ENCODE measurements at regions not wholly inside any gene's neighbourhood (a gene's known extent, or its start where the extent isn't known, plus 50 kb on each side); places are given as distances from the start of the nearest gene placed in this dataset.

DNA sequence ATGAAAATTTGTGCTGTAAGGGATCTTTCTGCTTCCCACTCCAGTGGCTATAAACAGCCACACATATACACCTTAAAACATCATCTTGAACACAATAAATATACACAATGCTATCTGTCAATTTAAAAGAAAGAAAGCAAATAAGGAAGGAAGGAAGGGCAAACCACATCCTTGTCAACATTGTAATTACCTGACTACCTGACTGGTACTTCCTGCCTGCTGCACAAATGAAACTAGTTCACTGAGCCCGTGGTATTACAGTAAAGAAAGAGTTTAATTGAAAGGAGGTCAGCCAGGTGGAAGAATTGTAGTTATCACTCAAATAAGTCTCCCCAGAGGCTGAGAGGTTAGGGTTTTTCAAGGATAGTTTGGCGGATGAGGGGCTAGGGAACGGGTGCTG lies 344.4 kb upstream of the ASIC2 start:
- no peaks in the 10 kb centered on the region for H4K20me1 ChIP-seq (ENCODE audit: insufficient read depth, low read length)
- H3K79me2 ChIP-seq (ENCODE audit: insufficient read depth, low read length): no peaks in the 10 kb centered on the region
- H3K4me2 ChIP-seq (ENCODE audit: low read length): no peak overlapping the region
- H3K27me3 ChIP-seq (ENCODE audit: insufficient read depth, low read length): no peaks in the 10 kb centered on the region
- no peaks in the 10 kb centered on the region for H3K9me2 ChIP-seq (ENCODE audit: low read depth, low read length)
- no peak for TF ChIP-seq EZH2 (IDR thresholded peaks at IDR 0.05; ENCODE audit: borderline replicate concordance, low read length)
- TF ChIP-seq, protein P1, sequence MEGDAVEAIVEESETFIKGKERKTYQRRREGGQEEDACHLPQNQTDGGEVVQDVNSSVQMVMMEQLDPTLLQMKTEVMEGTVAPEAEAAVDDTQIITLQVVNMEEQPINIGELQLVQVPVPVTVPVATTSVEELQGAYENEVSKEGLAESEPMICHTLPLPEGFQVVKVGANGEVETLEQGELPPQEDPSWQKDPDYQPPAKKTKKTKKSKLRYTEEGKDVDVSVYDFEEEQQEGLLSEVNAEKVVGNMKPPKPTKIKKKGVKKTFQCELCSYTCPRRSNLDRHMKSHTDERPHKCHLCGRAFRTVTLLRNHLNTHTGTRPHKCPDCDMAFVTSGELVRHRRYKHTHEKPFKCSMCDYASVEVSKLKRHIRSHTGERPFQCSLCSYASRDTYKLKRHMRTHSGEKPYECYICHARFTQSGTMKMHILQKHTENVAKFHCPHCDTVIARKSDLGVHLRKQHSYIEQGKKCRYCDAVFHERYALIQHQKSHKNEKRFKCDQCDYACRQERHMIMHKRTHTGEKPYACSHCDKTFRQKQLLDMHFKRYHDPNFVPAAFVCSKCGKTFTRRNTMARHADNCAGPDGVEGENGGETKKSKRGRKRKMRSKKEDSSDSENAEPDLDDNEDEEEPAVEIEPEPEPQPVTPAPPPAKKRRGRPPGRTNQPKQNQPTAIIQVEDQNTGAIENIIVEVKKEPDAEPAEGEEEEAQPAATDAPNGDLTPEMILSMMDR (IDR thresholded peaks at IDR 0.05; ENCODE audit: low read length): no peak
- 0 out of 2 replicates have a peak, but pooled peaks cover 3% of the 10 kb centered on the region for H3K9me3 ChIP-seq (ENCODE audit: low read length)
- no peaks in the 10 kb centered on the region for H3K4me1 ChIP-seq (ENCODE audit: insufficient read depth, low read length, severe bottlenecking)
- H3K27ac ChIP-seq (ENCODE audit: low read depth, low read length, poor library complexity, severe bottlenecking): no peak overlapping the region
- no peaks in the 10 kb centered on the region; the same call in 1 of the 2 replicates for H3K36me3 ChIP-seq (ENCODE audit: insufficient read depth, low read length)
- no peak overlapping the region for H2AFZ ChIP-seq (ENCODE audit: low read length)
- no peaks in the 10 kb centered on the region for H3F3A ChIP-seq (ENCODE audit: insufficient read depth, low read length)
- H3K4me3 ChIP-seq (ENCODE audit: low read depth, low read length, poor library complexity, severe bottlenecking): no peak overlapping the region
- H3K9ac ChIP-seq (ENCODE audit: low read length): no peak overlapping the region

DNA sequence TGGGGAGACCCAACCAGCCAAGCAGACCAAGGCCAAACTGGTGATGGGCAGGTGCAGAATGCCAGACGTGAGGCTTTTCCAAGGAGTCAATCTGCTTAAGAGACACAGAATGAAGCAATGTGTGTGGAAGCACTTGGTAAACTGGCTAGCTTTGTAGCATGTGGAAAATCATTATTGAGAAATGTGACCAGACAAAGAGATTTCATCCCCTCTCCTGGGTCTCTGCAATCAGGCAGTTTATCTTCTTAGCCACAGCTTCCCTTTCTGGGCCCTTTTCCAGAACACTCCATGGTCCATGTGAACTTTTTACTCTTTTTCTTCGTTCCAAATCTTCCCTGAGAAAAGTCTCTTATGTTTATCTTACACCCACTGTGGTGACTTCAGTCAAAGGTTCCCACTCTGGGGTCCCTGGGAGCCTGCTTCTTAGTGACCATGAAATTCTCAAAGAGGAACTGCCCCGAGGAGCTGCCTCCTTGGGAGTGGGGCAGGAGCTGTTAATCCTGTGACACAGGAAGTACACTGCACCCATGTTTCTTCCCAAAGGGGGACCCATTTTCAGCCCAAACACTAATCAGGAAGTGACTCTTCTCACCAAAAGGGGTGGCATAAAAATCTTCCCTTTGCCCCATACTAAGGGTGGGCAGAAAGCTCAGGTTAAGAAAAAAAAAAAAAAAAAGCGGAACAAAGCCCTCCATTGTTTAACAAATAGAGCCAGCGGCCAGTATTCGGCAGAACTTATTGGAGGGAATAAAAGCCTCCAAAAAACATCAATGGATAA lies 346.2 kb upstream of the ASIC2 start:
- H3K79me2 ChIP-seq (ENCODE audit: insufficient read depth, low read length): no peaks in the 10 kb centered on the region
- no peak overlapping the region for H3K4me3 ChIP-seq (ENCODE audit: low read depth, low read length, poor library complexity, severe bottlenecking)
- H3K9me3 ChIP-seq (ENCODE audit: low read length): 0 out of 2 replicates have a peak, but pooled peaks cover 3% of the 10 kb centered on the region
- H3K4me2 ChIP-seq (ENCODE audit: low read length): no peak overlapping the region
- no peaks in the 10 kb centered on the region for H4K20me1 ChIP-seq (ENCODE audit: insufficient read depth, low read length)
- H3K27me3 ChIP-seq (ENCODE audit: insufficient read depth, low read length): no peaks in the 10 kb centered on the region
- no peak overlapping the region for H3K9ac ChIP-seq (ENCODE audit: low read length)
- H3K4me1 ChIP-seq (ENCODE audit: insufficient read depth, low read length, severe bottlenecking): no peaks in the 10 kb centered on the region
- H3K27ac ChIP-seq (ENCODE audit: low read depth, low read length, poor library complexity, severe bottlenecking): no peak overlapping the region
- no peaks in the 10 kb centered on the region; the same call in 1 of the 2 replicates for H3K36me3 ChIP-seq (ENCODE audit: insufficient read depth, low read length)
- H3F3A ChIP-seq (ENCODE audit: insufficient read depth, low read length): no peaks in the 10 kb centered on the region
- no peak overlapping the region for H2AFZ ChIP-seq (ENCODE audit: low read length)
- no peaks in the 10 kb centered on the region for H3K9me2 ChIP-seq (ENCODE audit: low read depth, low read length)
- TF ChIP-seq, protein P1 (IDR thresholded peaks at IDR 0.05; ENCODE audit: low read length): no peak
- TF ChIP-seq EZH2 (IDR thresholded peaks at IDR 0.05; ENCODE audit: borderline replicate concordance, low read length): no peak

DNA sequence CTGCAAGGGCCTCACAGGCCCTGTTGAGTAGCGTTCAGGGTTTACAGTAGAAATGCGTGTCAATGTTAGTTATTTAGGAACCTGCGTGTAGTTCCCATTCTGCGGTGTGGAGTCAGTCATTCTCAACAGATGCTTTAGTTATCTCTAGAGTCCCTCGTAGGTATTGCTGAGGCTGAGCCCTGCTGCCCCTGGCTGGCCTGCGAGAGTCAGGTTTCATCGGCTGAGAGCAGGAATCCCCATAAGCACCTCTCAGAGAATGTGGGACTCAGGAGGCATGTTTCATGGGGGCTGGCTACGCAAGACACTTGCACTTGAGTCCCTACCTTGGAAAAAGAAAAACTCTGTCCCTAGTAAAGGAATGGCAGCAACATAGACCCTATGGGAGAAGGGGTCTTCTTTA lies 347.5 kb upstream of the ASIC2 start:
- H4K20me1 ChIP-seq (ENCODE audit: insufficient read depth, low read length): no peaks in the 10 kb centered on the region
- H3K9ac ChIP-seq (ENCODE audit: low read length): no peak overlapping the region
- H3K4me2 ChIP-seq (ENCODE audit: low read length): no peak overlapping the region
- no peaks in the 10 kb centered on the region for H3K4me1 ChIP-seq (ENCODE audit: insufficient read depth, low read length, severe bottlenecking)
- H3K9me3 ChIP-seq (ENCODE audit: low read length): 0 out of 2 replicates have a peak, but pooled peaks cover 3% of the 10 kb centered on the region
- H3K27me3 ChIP-seq (ENCODE audit: insufficient read depth, low read length): no peaks in the 10 kb centered on the region
- H3K4me3 ChIP-seq (ENCODE audit: low read depth, low read length, poor library complexity, severe bottlenecking): no peak overlapping the region
- no peak overlapping the region for H2AFZ ChIP-seq (ENCODE audit: low read length)
- H3K9me2 ChIP-seq (ENCODE audit: low read depth, low read length): no peaks in the 10 kb centered on the region
- no peaks in the 10 kb centered on the region for H3K79me2 ChIP-seq (ENCODE audit: insufficient read depth, low read length)
- no peaks in the 10 kb centered on the region; the same call in 1 of the 2 replicates for H3K36me3 ChIP-seq (ENCODE audit: insufficient read depth, low read length)
- H3F3A ChIP-seq (ENCODE audit: insufficient read depth, low read length): no peaks in the 10 kb centered on the region
- H3K27ac ChIP-seq (ENCODE audit: low read depth, low read length, poor library complexity, severe bottlenecking): no peak overlapping the region
- TF ChIP-seq, protein P1 (IDR thresholded peaks at IDR 0.05; ENCODE audit: low read length): no peak
